ENCODE measurements at regions not wholly inside any gene's neighbourhood (a gene's known extent, or its start where the extent isn't known, plus 50 kb on each side); places are given as distances from the start of the nearest gene placed in this dataset.
"Not testable (repeated sequence)": the region's sequence is repeated elsewhere in the genome, so short reads cannot be mapped to it uniquely, and the experiment has no call there.

- no peak for DNase-seq (ENCODE audit: low read depth in 1 of 2, low spot score in 1 of 2)
Observed at GRCh38 chr6:21769968-21770367, 176.4 kb downstream of the SOX4 start.

GRCh38 chr6:21771626-21772320, 178.2 kb downstream of the SOX4 start:
- DNase-seq (ENCODE audit: low read depth in 1 of 2, low spot score in 1 of 2), result no peak

- DNase-seq (ENCODE audit: low read depth in 1 of 2, low spot score in 1 of 2), result no peak
Observed at GRCh38 chr6:21772477-21772876, 178.9 kb downstream of the SOX4 start.

GRCh38 chr6:21772884-21773575, 179.5 kb downstream of the SOX4 start:
- no peak for DNase-seq (ENCODE audit: low read depth in 1 of 2, low spot score in 1 of 2)

- no peak for DNase-seq (ENCODE audit: low read depth in 1 of 2, low spot score in 1 of 2)
Observed at GRCh38 chr6:21773576-21773968, 180.0 kb downstream of the SOX4 start.

GRCh38 chr6:21777846-21778245, 184.3 kb downstream of the SOX4 start:
- DNase-seq (ENCODE audit: low read depth in 1 of 2, low spot score in 1 of 2), result no peak

- no peak for DNase-seq (ENCODE audit: low read depth in 1 of 2, low spot score in 1 of 2)
Observed at GRCh38 chr6:21780141-21780540, 186.6 kb downstream of the SOX4 start.

GRCh38 chr6:21780679-21781078, 187.1 kb downstream of the SOX4 start:
- no peak for DNase-seq (ENCODE audit: low read depth in 1 of 2, low spot score in 1 of 2)

- DNase-seq (ENCODE audit: low read depth in 1 of 2, low spot score in 1 of 2), result no peak
Observed at GRCh38 chr6:21781128-21781527, 187.6 kb downstream of the SOX4 start.

- no peak for DNase-seq (ENCODE audit: low read depth in 1 of 2, low spot score in 1 of 2)
Observed at GRCh38 chr6:21785164-21785563, 191.6 kb downstream of the SOX4 start.

GRCh38 chr6:21791056-21791455, 197.5 kb downstream of the SOX4 start:
- no peak for DNase-seq (ENCODE audit: low read depth in 1 of 2, low spot score in 1 of 2)

- DNase-seq (ENCODE audit: low read depth in 1 of 2, low spot score in 1 of 2), result no peak
Observed at GRCh38 chr6:21791581-21791980, 198.0 kb downstream of the SOX4 start.

- DNase-seq (ENCODE audit: low read depth in 1 of 2, low spot score in 1 of 2), result no peak
Observed at GRCh38 chr6:21792177-21792576, 198.6 kb downstream of the SOX4 start.

GRCh38 chr6:21796979-21797378, 203.4 kb downstream of the SOX4 start:
- DNase-seq (ENCODE audit: low read depth in 1 of 2, low spot score in 1 of 2), result not testable (repeated sequence)

GRCh38 chr6:21798468-21798867, 204.9 kb downstream of the SOX4 start:
- DNase-seq (ENCODE audit: low read depth in 1 of 2, low spot score in 1 of 2), result no peak

GRCh38 chr6:21800330-21800729, 206.8 kb downstream of the SOX4 start:
- no peak for DNase-seq (ENCODE audit: low read depth in 1 of 2, low spot score in 1 of 2)

- DNase-seq (ENCODE audit: low read depth in 1 of 2, low spot score in 1 of 2), result no peak
Observed at GRCh38 chr6:21800948-21801438, 207.4 kb downstream of the SOX4 start.

GRCh38 chr6:21801446-21802174, 208.1 kb downstream of the SOX4 start:
- DNase-seq (ENCODE audit: low read depth in 1 of 2, low spot score in 1 of 2), result no peak

GRCh38 chr6:21802175-21802822, 208.7 kb downstream of the SOX4 start:
- no peak for DNase-seq (ENCODE audit: low read depth in 1 of 2, low spot score in 1 of 2)

- no peak for DNase-seq (ENCODE audit: low read depth in 1 of 2, low spot score in 1 of 2)
Observed at GRCh38 chr6:21804941-21805610, 211.5 kb downstream of the SOX4 start.
